ENCODE measurements at regions not wholly inside any gene's neighbourhood (a gene's known extent, or its start where the extent isn't known, plus 50 kb on each side); places are given as distances from the start of the nearest gene placed in this dataset.

- TF ChIP-seq, protein P1, sequence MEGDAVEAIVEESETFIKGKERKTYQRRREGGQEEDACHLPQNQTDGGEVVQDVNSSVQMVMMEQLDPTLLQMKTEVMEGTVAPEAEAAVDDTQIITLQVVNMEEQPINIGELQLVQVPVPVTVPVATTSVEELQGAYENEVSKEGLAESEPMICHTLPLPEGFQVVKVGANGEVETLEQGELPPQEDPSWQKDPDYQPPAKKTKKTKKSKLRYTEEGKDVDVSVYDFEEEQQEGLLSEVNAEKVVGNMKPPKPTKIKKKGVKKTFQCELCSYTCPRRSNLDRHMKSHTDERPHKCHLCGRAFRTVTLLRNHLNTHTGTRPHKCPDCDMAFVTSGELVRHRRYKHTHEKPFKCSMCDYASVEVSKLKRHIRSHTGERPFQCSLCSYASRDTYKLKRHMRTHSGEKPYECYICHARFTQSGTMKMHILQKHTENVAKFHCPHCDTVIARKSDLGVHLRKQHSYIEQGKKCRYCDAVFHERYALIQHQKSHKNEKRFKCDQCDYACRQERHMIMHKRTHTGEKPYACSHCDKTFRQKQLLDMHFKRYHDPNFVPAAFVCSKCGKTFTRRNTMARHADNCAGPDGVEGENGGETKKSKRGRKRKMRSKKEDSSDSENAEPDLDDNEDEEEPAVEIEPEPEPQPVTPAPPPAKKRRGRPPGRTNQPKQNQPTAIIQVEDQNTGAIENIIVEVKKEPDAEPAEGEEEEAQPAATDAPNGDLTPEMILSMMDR (IDR thresholded peaks at IDR 0.05), result no peak
- TF ChIP-seq POLR2AphosphoS5 (IDR thresholded peaks at IDR 0.05), result no peak
Observed at GRCh38 chr16:82405736-82406135, 221.0 kb upstream of the CDH13 start.

Measured in prostate gland (tissue), 2 donors.